Smooth muscle cell (in vitro differentiated cells): ENCODE measurements at regions not wholly inside any gene's neighbourhood (a gene's known extent, or its start where the extent isn't known, plus 50 kb on each side); places are given as distances from the start of the nearest gene placed in this dataset.

Source experiments
- DNase-seq: peaks from one replicate; lab custom pipeline; 2025; ENCODE audit not compliant: unreplicated experiment; lab: John Stamatoyannopoulos, UW
- H2AFZ ChIP-seq: fragments of 200-600 bp; sonication (generic); 2 replicates; pipeline ENCODE4 v1.6.0; 2016; ENCODE audit warnings: antibody characterized with exemption, low read depth, mild to moderate bottlenecking
- H3F3A ChIP-seq: fragments of 200-600 bp; sonication (generic); 2 replicates; pipeline ENCODE4 v1.6.0; 2017; ENCODE audit warnings: antibody characterized with exemption, low read depth
- H3K27ac ChIP-seq: fragments of 200-600 bp; sonication (generic); 2 replicates; pipeline ENCODE4 v1.5.1; 2016; ENCODE audit warnings: low read depth, mild to moderate bottlenecking
- H3K27me3 ChIP-seq: fragments of 200-600 bp; sonication (generic); 2 replicates; pipeline ENCODE4 v1.6.1; 2016; ENCODE audit warnings: low read depth, mild to moderate bottlenecking
- H3K36me3 ChIP-seq: fragments of 200-600 bp; sonication (generic); 2 replicates; pipeline ENCODE4 v1.5.1; 2016; ENCODE audit warnings: low read depth
- H3K4me1 ChIP-seq: fragments of 200-600 bp; sonication (generic); 2 replicates; pipeline ENCODE4 v1.5.1; 2016; ENCODE audit warnings: low read depth
- H3K4me2 ChIP-seq: fragments of 200-600 bp; sonication (generic); 2 replicates; pipeline ENCODE4 v1.6.0; 2016; ENCODE audit warnings: mild to moderate bottlenecking
- H3K4me3 ChIP-seq: fragments of 200-600 bp; sonication (generic); 2 replicates; pipeline ENCODE4 v1.5.1; 2016; ENCODE audit warnings: mild to moderate bottlenecking
- H3K79me2 ChIP-seq: fragments of 200-600 bp; sonication (generic); 2 replicates; pipeline ENCODE4 v1.6.0; 2016; ENCODE audit warnings: low read depth, mild to moderate bottlenecking
- H3K9ac ChIP-seq: fragments of 200-600 bp; sonication (generic); 2 replicates; pipeline ENCODE4 v1.6.0; 2016; ENCODE audit warnings: low read depth
- H3K9me3 ChIP-seq: fragments of 200-600 bp; sonication (generic); replicated peaks from 2 replicates; pipeline ENCODE4 v1.5.1; 2016; ENCODE audit warnings: low read depth
- H4K20me1 ChIP-seq: fragments of 200-600 bp; sonication (generic); 2 replicates; pipeline ENCODE4 v1.6.0; 2016; ENCODE audit warnings: low read depth
- WGBS: methylation state at CpG from one replicate; pipeline ENCODE4 v1.1.7; 2016; ENCODE audit warnings: low lambda C conversion rate; 5-methylcytosine and 5-hydroxymethylcytosine counted together
- TF ChIP-seq, protein P1 (sequence below): fragments of 200-600 bp; sonication (generic); IDR thresholded peaks from 2 replicates; pipeline ENCODE4 v1.5.1; 2017; ENCODE audit warnings: borderline replicate concordance, mild to moderate bottlenecking, antibody characterized with exemption; ENCODE audit not compliant: insufficient read depth, poor library complexity, severe bottlenecking

DNA sequence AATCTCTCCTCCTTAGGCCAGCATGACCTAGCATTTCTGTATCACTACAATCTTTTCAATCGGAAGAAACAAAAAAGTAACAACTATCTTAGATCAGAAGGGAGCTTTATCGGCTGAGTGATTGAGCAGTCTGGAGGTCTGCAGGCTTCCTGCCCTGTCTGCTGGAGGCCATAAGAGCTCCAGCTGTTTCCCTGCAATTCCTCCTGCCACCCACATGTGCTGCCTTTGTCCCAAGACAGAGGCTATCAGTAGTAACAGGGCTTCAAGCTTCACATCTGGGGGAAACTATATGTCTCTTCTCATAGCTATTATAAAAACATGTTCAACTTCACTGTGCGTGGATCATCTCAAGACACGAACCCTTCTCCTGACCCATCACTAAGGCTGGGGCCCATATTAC, 70.1 kb upstream of the VWC2 start:
- Histone ChIP-seq H3K4me1 (no peaks in the 10 kb centered on the region), H3K4me2 (no peak overlapping the region), H3K36me3 (no peaks in the 10 kb centered on the region), H3F3A (no peaks in the 10 kb centered on the region), H3K27ac (no peak overlapping the region), H2AFZ (no peak overlapping the region), H3K9ac (no peak overlapping the region), H3K4me3 (no peak overlapping the region), H3K27me3 (no peaks in the 10 kb centered on the region), H3K9me3 (no peaks in the 10 kb centered on the region), H3K79me2 (no peaks in the 10 kb centered on the region), H4K20me1 (no peaks in the 10 kb centered on the region)
- DNase-seq: no peak
- WGBS: 89% methylated on average over 4 of the region's 4 CpGs
- TF ChIP-seq, protein P1, sequence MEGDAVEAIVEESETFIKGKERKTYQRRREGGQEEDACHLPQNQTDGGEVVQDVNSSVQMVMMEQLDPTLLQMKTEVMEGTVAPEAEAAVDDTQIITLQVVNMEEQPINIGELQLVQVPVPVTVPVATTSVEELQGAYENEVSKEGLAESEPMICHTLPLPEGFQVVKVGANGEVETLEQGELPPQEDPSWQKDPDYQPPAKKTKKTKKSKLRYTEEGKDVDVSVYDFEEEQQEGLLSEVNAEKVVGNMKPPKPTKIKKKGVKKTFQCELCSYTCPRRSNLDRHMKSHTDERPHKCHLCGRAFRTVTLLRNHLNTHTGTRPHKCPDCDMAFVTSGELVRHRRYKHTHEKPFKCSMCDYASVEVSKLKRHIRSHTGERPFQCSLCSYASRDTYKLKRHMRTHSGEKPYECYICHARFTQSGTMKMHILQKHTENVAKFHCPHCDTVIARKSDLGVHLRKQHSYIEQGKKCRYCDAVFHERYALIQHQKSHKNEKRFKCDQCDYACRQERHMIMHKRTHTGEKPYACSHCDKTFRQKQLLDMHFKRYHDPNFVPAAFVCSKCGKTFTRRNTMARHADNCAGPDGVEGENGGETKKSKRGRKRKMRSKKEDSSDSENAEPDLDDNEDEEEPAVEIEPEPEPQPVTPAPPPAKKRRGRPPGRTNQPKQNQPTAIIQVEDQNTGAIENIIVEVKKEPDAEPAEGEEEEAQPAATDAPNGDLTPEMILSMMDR: no peak

DNA sequence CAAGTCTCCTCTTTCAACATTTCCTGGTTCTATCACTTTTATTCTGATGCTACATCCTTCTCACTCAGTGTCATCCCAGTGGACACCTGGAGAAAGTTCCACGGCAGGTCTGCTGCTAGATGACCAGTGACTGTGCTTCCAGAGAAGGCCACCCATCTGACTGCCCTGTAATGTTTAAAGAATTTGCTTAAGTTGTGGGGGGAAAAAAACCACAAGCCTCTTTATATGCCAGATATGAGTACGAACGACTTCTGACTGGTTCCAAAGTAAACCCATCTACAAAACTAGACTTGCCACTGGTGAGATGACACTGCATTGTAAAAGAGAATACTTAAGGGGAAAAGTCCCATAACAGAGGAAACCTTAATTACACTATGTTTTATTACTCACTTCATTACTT, 69.6 kb upstream of the VWC2 start:
- H3K4me1 ChIP-seq: no peaks in the 10 kb centered on the region
- no peak overlapping the region for H3K4me3 ChIP-seq
- H3K9me3 ChIP-seq: no peaks in the 10 kb centered on the region
- TF ChIP-seq, protein P1: no peak
- H3F3A ChIP-seq: no peaks in the 10 kb centered on the region
- H3K9ac ChIP-seq: no peak overlapping the region
- no peak for DNase-seq
- no peaks in the 10 kb centered on the region for H3K36me3 ChIP-seq
- no peak overlapping the region for H2AFZ ChIP-seq
- H3K27ac ChIP-seq: no peak overlapping the region
- H3K79me2 ChIP-seq: no peaks in the 10 kb centered on the region
- H4K20me1 ChIP-seq: no peaks in the 10 kb centered on the region
- H3K27me3 ChIP-seq: no peaks in the 10 kb centered on the region
- 36% methylated on average over 3 of the region's 3 CpGs for WGBS
- H3K4me2 ChIP-seq: no peak overlapping the region

DNA sequence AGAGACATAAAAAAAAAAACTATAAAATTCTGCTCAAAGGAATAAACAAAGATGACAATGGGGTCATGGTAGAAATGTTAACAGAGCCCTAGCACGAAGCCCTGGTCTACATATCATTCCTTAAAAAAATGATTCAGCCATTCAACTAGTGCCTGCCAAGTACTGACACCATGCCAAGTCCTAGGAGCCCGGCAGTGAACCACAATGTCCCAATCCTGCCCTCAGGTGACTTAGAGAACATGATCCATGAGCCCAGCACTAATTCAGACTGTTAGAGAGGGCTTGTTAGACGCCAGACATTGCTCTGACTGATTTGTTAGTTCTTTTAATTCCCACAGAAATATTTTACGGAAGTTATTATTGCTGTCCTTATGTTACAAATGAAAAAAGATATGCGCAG, 67.3 kb upstream of the VWC2 start:
- no peak for DNase-seq
- no peaks in the 10 kb centered on the region for H3K4me1 ChIP-seq
- TF ChIP-seq, protein P1: no peak
- H4K20me1 ChIP-seq: no peaks in the 10 kb centered on the region
- 86% methylated on average over 5 of the region's 5 CpGs for WGBS
- H3K9me3 ChIP-seq: no peaks in the 10 kb centered on the region
- H3F3A ChIP-seq: no peaks in the 10 kb centered on the region
- H3K4me2 ChIP-seq: no peak overlapping the region
- no peak overlapping the region for H3K27ac ChIP-seq
- H2AFZ ChIP-seq: no peak overlapping the region
- H3K4me3 ChIP-seq: no peak overlapping the region
- H3K9ac ChIP-seq: no peak overlapping the region
- no peaks in the 10 kb centered on the region for H3K79me2 ChIP-seq
- no peaks in the 10 kb centered on the region for H3K36me3 ChIP-seq
- no peaks in the 10 kb centered on the region for H3K27me3 ChIP-seq

DNA sequence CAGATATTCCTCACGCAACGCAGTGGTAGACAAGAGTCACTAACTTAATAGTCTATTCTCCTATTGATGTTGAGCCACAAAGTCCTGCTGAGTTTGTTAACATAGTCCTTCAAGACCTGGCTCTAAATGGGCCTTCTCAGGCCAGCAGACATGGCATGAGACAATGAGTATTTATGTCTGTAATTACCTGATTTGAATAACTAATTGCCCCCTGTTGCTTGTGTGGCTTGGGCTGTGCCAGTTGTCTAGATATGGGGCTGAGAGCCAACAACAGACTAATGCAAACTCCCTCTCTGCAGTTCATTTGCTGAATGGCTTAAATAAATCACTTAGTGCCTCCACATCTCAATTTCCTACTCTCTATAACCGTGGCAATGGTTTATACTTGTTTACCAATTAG, 65.5 kb upstream of the VWC2 start:
- Histone ChIP-seq H3K9me3 (no peaks in the 10 kb centered on the region), H3K27me3 (no peaks in the 10 kb centered on the region), H3K27ac (no peak overlapping the region), H3K36me3 (no peaks in the 10 kb centered on the region), H4K20me1 (no peaks in the 10 kb centered on the region), H3K4me1 (no peaks in the 10 kb centered on the region), H2AFZ (no peak overlapping the region), H3K4me3 (no peak overlapping the region), H3F3A (no peaks in the 10 kb centered on the region), H3K79me2 (no peaks in the 10 kb centered on the region), H3K9ac (no peak overlapping the region), H3K4me2 (no peak overlapping the region)
- TF ChIP-seq, protein P1: no peak
- no peak for DNase-seq
- 84% methylated on average over 3 of the region's 3 CpGs for WGBS
